Upper lobe of left lung (tissue), 4 donors: ENCODE measurements at regions not wholly inside any gene's neighbourhood (a gene's known extent, or its start where the extent isn't known, plus 50 kb on each side); places are given as distances from the start of the nearest gene placed in this dataset.

Experiments used
- POLR2A ChIP-seq, 4 donors: fragments of 450-650 bp; IDR thresholded peaks; one replicate each; pipeline ENCODE4 v1.5.1; 2016 to 2017; ENCODE audit warnings: antibody characterized with exemption in 4 of 4, mild to moderate bottlenecking in 2 of 4
- POLR2AphosphoS5 ChIP-seq, 2 donors: sonication (generic); formaldehyde crosslinking; IDR thresholded peaks; one replicate each; pipeline ENCODE4 v1.5.1; 2017; ENCODE audit warnings: antibody characterized with exemption in 2 of 2
- TF ChIP-seq, protein P1 (sequence below), 6 experiments: fragments of 450-650 bp in 4 of 6; fragments of 200-600 bp in 2 of 6; sonication (generic) in 2 of 6; IDR thresholded peaks; one replicate each; pipeline ENCODE4 v1.5.1; 2016 to 2019; ENCODE audit warnings: antibody characterized with exemption in 6 of 6

DNA sequence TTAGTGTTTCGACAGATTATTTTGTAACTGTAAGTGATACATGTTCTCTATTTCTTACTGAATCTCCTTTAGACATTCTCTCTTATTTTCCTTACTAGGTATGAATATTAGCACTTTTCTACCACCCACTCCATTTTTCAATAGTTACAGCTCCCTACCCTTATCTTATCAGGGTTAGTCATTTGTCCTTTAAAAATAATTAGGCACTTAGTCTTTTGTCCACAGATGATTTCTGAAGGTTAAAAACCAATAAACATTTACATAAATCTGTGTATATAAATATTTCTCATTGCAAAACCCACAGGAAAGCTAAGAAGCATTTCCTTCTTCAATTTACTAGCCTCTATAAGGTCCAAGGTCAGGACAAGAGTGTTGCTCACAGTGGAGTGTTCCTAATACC, 624.1 kb upstream of the MIR17HG start:
- TF ChIP-seq, protein P1, sequence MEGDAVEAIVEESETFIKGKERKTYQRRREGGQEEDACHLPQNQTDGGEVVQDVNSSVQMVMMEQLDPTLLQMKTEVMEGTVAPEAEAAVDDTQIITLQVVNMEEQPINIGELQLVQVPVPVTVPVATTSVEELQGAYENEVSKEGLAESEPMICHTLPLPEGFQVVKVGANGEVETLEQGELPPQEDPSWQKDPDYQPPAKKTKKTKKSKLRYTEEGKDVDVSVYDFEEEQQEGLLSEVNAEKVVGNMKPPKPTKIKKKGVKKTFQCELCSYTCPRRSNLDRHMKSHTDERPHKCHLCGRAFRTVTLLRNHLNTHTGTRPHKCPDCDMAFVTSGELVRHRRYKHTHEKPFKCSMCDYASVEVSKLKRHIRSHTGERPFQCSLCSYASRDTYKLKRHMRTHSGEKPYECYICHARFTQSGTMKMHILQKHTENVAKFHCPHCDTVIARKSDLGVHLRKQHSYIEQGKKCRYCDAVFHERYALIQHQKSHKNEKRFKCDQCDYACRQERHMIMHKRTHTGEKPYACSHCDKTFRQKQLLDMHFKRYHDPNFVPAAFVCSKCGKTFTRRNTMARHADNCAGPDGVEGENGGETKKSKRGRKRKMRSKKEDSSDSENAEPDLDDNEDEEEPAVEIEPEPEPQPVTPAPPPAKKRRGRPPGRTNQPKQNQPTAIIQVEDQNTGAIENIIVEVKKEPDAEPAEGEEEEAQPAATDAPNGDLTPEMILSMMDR (IDR thresholded peaks at IDR 0.05), result no peak
- TF ChIP-seq POLR2A (IDR thresholded peaks at IDR 0.05) (no peak), POLR2AphosphoS5 (IDR thresholded peaks at IDR 0.05) (no peak)
